Right lobe of liver (tissue), 4 donors: ENCODE measurements at regions not wholly inside any gene's neighbourhood (a gene's known extent, or its start where the extent isn't known, plus 50 kb on each side); places are given as distances from the start of the nearest gene placed in this dataset.

Source experiments
- CTCF ChIP-seq, 4 donors: fragments of 200-600 bp in 3 of 4; fragments of 450-650 bp in 1 of 4; IDR thresholded peaks; one replicate each; pipeline versions ENCODE4 v1.5.1 to v1.8.0; 2016 to 2022; ENCODE audit warnings: antibody characterized with exemption in 4 of 4, mild to moderate bottlenecking in 2 of 4
- POLR2A ChIP-seq: fragments of 450-650 bp; IDR thresholded peaks from one replicate; pipeline ENCODE4 v1.6.1; 2017; ENCODE audit warnings: antibody characterized with exemption, mild to moderate bottlenecking
- donor health status: DM: no; HTN: no; CAD: no.
- donor health status: DM: no; HTN: no; CAD: no.
- donor health status: DM: no; HTN: yes; CAD: no.

DNA sequence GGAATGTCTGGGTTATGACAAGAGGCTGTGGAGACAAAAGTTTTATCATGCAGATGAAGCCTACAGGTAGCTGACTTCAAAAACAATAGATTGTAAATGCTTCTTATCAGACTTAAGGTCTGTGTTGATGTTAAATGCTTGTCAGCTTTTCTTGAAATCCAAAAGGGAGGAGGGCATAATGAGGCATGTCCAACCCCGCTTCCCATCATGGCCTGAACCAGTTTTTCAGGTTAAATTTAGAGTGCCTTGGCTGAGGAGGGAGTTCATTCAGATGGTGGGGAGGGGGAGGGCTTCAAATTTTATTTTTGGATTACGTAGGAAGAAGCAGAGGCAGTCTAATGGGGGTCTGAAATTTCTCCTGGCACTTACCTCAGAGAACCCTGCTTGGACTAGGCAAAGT lies 207.7 kb upstream of the HDX start:
- TF ChIP-seq CTCF (IDR thresholded peaks at IDR 0.05) (no peak), POLR2A (no peak)
